Activated naive CD4-positive, alpha-beta T cell treated with anti-CD3 and anti-CD28 coated beads for 36 hours (primary cell): ENCODE measurements at regions not wholly inside any gene's neighbourhood (a gene's known extent, or its start where the extent isn't known, plus 50 kb on each side); places are given as distances from the start of the nearest gene placed in this dataset.
A peak's percentile ranks its signal among the peaks of the same experiment; 100 is the strongest.
"Not testable (repeated sequence)": the region's sequence is repeated elsewhere in the genome, so short reads cannot be mapped to it uniquely, and the experiment has no call there.

Source experiments
- CTCF ChIA-PET: fragments of 350-600 bp; sonication (Branson Sonifier 250); formaldehyde crosslinking; loops from one replicate; lab custom pipeline; 2021; ENCODE audit warnings: antibody characterized with exemption; lab: Charles Lee
- DNase-seq: peaks from one replicate; pipeline ENCODE4 v3.0.0-alpha.2; 2020
- H3K27ac Mint-ChIP-seq: one replicate; pipeline ENCODE4 v1.8.0; 2021; ENCODE audit warnings: mild to moderate bottlenecking, mixed read lengths
- H3K27me3 Mint-ChIP-seq: one replicate; pipeline ENCODE4 v1.8.0; 2021; ENCODE audit warnings: low read depth, mixed read lengths
- H3K36me3 Mint-ChIP-seq: one replicate; pipeline ENCODE4 v1.8.0; 2021; ENCODE audit warnings: low read depth, mixed read lengths
- H3K4me1 Mint-ChIP-seq: one replicate; pipeline ENCODE4 v1.8.0; 2021; ENCODE audit warnings: low read depth, mixed read lengths
- H3K4me3 Mint-ChIP-seq: one replicate; pipeline ENCODE4 v1.8.0; 2021; ENCODE audit warnings: mild to moderate bottlenecking, moderate library complexity, mixed read lengths
- H3K9me3 Mint-ChIP-seq: one replicate; pipeline ENCODE4 v1.8.0; 2021; ENCODE audit warnings: mixed read lengths
- intact Hi-C: fragments of 100-400 bp; cut with micrococcal nuclease; formaldehyde crosslinking; loops from one replicate; pipeline ENCODE4 v1.15.1; 2023

DNA sequence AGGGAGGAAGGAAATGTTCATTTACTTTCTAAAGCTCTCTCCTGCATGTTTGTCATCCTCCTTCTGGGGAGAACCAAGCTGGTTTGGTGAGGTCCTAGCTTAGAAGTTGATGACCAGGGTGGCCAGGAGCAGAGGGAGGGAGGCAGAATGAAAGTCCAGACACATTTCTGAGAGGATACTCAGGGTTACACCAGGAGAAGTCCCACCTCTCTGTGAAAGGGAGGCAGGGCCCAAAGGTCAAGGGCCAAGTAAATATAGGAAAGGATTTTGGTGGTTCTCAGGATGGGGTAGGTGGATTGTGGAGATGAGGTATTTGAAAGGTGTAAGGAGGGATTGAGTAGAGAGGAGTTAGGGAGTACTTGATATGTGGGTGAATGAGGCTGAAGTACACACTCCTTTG lies 58.0 kb upstream of the FBXO11 start:
- CTCF ChIA-PET = no interaction called here
- DNase-seq = no peak
- Mint-ChIP-seq H3K4me1 (no peaks in the 10 kb centered on the region), H3K27ac (no peak overlapping the region), H3K9me3 (no peaks in the 10 kb centered on the region), H3K4me3 (no peak overlapping the region), H3K36me3 (no peaks in the 10 kb centered on the region), H3K27me3 (peaks cover 12% of the 10 kb centered on the region)
- intact Hi-C loops = no loop called here

DNA sequence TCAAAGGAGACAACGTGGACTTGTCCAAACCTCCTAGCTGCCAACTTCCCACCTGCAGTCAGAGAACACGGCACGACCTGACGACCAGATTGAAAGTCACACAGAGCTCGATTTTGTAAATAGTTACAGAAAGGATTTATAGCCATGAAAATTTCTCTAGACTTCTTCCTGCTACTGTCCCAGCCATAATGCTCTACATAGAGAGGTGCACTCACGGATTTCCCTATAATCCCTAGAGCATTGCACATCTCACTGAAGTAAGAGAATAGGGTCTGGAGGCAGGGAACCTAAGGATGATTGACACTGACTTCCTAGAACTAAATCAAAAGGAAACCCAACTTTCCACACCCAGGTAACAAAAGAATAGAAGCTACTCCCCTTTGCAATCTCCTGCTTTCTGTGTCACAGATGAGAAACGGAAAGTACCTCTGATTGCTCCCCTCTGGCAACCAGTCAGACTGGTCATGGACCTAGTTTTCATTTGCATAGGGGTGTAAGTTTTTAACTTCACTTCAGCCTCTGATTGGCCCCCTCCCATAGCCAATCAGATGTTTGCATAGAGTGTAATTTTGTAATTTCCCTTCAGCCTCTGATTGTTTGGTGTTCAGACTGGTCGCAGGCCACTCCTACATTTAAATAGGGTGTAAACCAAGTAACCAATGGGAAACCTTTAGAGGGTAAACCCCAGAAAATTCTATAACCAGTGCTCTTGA lies 58.6 kb upstream of the FBXO11 start:
- DNase-seq = peak; percentile 9
- no peaks in the 10 kb centered on the region for H3K36me3 Mint-ChIP-seq
- H3K27ac Mint-ChIP-seq = no peak overlapping the region
- CTCF ChIA-PET = no interaction called here
- no peak overlapping the region for H3K4me3 Mint-ChIP-seq
- peaks cover 7% of the 10 kb centered on the region for H3K27me3 Mint-ChIP-seq
- no peaks in the 10 kb centered on the region for H3K4me1 Mint-ChIP-seq
- intact Hi-C loops = no loop called here
- no peaks in the 10 kb centered on the region for H3K9me3 Mint-ChIP-seq

DNA sequence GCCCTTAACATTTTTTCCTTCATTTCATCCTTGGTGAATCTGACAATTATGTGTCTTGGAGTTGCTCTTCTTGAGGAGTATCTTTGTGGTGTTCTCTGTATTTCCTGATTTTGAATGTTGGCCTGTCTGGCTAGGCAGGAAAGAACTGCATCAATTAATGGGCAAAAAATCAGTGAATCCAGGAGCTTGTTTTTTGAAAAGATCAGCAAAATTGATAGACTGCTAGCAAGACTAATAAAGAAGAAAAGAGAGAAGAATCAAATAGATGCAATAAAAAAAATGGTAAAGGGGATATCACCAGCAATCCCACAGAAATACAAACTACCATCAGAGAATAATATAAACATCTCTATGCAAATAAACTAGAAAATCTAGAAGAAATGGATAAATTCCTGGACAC lies 70.4 kb upstream of the FBXO11 start:
- CTCF ChIA-PET, H3K4me3 Mint-ChIP-seq, H3K27ac Mint-ChIP-seq, H3K27me3 Mint-ChIP-seq, DNase-seq, H3K4me1 Mint-ChIP-seq, H3K9me3 Mint-ChIP-seq, intact Hi-C loops, H3K36me3 Mint-ChIP-seq: not testable (repeated sequence)

DNA sequence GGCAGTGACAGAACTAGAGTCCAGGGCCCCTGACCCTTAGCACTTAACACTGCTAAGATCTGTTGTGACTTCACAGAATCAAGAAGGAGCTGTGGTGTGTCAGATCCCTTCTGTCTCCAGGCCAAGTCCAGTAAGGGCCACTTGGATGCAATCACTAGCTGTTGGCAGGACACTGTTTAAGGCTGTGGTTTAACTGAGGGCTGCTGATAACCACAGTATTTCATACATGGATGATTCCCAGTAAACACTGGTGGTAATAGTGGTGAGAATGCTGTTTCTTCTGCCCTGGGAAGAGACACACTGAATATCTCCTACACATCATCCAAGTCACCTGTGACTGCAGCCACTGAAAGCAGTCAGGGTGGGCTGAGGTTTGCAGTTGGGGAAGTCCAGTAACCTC lies 77.7 kb upstream of the FBXO11 start:
- intact Hi-C loops = no loop called here
- no peaks in the 10 kb centered on the region for H3K36me3 Mint-ChIP-seq
- CTCF ChIA-PET = no interaction called here
- no peak overlapping the region for H3K4me3 Mint-ChIP-seq
- no peaks in the 10 kb centered on the region for H3K9me3 Mint-ChIP-seq
- H3K4me1 Mint-ChIP-seq = no peaks in the 10 kb centered on the region
- H3K27ac Mint-ChIP-seq = no peak overlapping the region
- H3K27me3 Mint-ChIP-seq = peaks cover 3% of the 10 kb centered on the region
- DNase-seq = no peak

DNA sequence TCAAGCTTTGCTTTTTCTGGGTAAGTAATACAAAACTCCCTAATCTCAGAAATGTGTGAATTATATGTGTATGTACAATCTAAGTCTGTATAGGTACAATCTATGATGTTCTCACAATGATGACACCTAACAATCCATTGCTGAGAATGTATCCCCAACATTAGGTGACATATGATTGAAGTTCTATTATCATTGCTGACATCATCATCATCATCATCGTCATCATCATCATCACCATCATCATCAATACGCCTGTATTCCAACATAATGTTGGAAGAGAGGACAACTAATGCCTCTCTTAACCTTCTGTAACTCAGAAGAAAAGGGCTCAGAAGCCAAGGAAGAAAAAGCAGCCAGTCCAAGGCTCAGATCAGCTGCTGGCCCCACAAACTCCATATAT lies 84.2 kb upstream of the FBXO11 start:
- Mint-ChIP-seq H3K9me3 (no peaks in the 10 kb centered on the region), H3K27ac (no peak overlapping the region), H3K36me3 (no peaks in the 10 kb centered on the region), H3K4me1 (peaks cover 5% of the 10 kb centered on the region), H3K4me3 (no peak overlapping the region), H3K27me3 (peaks cover 3% of the 10 kb centered on the region)
- intact Hi-C loops = no loop called here
- no peak for DNase-seq
- CTCF ChIA-PET = no interaction called here

DNA sequence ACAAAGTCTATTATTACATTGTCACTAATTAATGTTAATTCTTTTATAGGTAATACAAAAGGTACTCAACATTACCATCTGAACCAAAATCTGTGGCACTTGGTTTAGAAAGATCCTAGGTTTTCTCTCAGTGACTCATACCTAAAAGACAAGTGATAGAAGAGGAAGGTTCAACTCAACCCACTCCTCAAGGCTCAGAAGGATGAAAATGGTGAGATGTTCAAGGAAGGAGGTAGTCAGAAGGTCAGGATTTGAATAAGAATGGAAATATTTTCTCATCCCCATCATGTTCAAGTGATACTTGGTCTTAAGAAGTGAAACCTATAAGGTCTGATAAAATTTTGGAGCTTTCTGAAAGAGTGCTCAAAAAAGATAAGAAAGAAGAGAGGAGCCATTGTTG lies 86.4 kb upstream of the FBXO11 start:
- Mint-ChIP-seq H3K9me3 (no peaks in the 10 kb centered on the region), H3K4me3 (no peak overlapping the region), H3K27ac (no peak overlapping the region), H3K36me3 (no peaks in the 10 kb centered on the region), H3K27me3 (no peaks in the 10 kb centered on the region), H3K4me1 (peaks cover 5% of the 10 kb centered on the region)
- CTCF ChIA-PET = no interaction called here
- intact Hi-C loops = no loop called here
- DNase-seq = no peak

DNA sequence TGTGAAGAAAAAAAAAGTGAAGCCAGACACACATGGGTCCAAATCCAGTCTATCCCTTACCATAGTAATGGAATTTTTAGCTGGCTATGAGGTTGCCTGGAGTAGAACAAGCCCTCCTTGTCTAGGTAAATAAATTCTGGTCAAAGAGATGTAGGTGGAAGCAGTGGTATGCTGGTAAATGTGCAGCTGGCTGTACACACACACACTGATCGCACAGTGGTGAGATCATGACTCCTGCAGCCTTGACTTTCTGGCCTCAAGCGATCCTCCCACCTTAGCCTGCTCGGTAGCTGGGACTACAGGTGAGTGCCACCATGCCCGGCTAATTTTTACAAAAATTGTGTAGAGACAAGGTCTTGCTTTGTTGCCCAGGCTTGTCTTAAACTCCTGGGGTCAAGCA lies 90.5 kb upstream of the FBXO11 start:
- Mint-ChIP-seq H3K27ac (no peak overlapping the region), H3K9me3 (no peaks in the 10 kb centered on the region)

DNA sequence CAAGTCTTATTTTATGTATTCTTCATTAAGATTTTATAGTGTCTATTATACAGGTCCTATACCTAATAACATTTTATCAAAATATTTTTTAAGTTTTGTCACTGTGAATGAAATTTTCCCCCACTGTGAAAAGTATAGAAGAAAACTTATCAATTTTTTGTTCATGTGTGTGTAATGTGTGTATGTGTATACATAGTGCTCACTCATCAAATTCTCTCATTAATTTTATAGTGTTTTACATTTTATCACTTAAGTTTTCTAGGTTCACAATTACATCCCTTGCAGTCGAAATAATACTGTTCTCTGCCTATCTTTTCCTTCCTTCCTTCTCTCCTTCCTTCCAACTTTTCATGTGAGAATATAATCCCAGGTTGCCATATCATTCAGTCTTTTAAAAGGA lies 93.2 kb upstream of the FBXO11 start:
- H3K4me3 Mint-ChIP-seq = no peak overlapping the region
- no peaks in the 10 kb centered on the region for H3K4me1 Mint-ChIP-seq
- H3K27ac Mint-ChIP-seq = no peak overlapping the region
- CTCF ChIA-PET = no interaction called here
- intact Hi-C loops = no loop called here
- DNase-seq = no peak
- H3K9me3 Mint-ChIP-seq = no peaks in the 10 kb centered on the region
- H3K36me3 Mint-ChIP-seq = no peaks in the 10 kb centered on the region
- H3K27me3 Mint-ChIP-seq = no peaks in the 10 kb centered on the region

More for the DNA sequence above, 90.5 kb upstream of the FBXO11 start:
- intact Hi-C loops = no loop called here
- H3K4me3 Mint-ChIP-seq = no peak overlapping the region
- no peaks in the 10 kb centered on the region for H3K27me3 Mint-ChIP-seq
- DNase-seq = no peak
- no peaks in the 10 kb centered on the region for H3K36me3 Mint-ChIP-seq
- peaks cover 5% of the 10 kb centered on the region for H3K4me1 Mint-ChIP-seq
- CTCF ChIA-PET = no interaction called here

DNA sequence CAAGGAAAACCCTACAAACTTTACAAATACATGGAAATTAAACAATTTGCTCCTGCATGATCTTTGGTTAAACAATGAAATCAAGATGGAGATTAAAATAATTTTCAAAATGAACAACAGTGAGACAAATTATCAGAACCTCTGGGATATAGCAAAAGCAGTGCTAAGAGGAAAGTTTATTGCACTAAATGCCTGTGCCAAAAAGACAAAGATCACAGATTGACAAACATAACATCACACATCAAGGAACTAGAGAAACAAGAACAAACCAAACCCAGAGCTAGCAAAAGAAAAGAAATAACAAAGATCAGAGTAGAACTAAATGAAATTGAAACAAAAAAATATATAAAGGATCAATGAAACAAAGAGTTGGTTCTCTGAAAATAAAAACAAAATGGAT lies 95.2 kb upstream of the FBXO11 start:
- Mint-ChIP-seq H3K27ac (no peak overlapping the region), H3K27me3 (no peaks in the 10 kb centered on the region), H3K4me3 (no peak overlapping the region), H3K9me3 (no peaks in the 10 kb centered on the region), H3K36me3 (no peaks in the 10 kb centered on the region), H3K4me1 (no peaks in the 10 kb centered on the region)
- intact Hi-C loops = no loop called here
- CTCF ChIA-PET = interaction anchor here (0.6 kb wide), 1 partner anchor 143 kb away, joined by 3 read pairs; no protein-coding TSS in a partner anchor
- DNase-seq = no peak

DNA sequence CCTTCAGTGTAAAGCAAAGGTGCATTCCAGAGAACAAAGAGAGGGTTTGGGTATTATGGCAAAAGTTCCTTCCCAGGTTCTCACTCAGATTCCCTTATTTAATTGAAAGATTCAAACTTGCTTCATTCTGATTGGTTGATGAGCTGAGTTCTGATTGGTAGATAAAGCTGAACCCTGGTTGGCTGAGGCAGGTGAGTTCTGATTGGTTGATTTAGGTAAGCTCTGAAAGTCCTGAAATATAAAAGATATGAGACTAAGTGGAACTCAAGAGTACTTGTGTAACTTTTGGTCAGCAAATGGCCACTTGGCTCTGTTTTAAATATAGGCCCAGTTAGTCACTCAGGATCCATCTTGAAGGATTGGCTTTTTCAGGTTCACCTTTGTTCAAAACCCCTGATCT lies 99.8 kb upstream of the FBXO11 start:
- H3K36me3 Mint-ChIP-seq = no peaks in the 10 kb centered on the region
- H3K9me3 Mint-ChIP-seq = peaks cover 2% of the 10 kb centered on the region
- no peak overlapping the region for H3K4me3 Mint-ChIP-seq
- no peaks in the 10 kb centered on the region for H3K4me1 Mint-ChIP-seq
- intact Hi-C loops = no loop called here
- CTCF ChIA-PET = no interaction called here
- DNase-seq = no peak
- H3K27me3 Mint-ChIP-seq = peaks cover under 1% of the 10 kb centered on the region
- no peak overlapping the region for H3K27ac Mint-ChIP-seq

DNA sequence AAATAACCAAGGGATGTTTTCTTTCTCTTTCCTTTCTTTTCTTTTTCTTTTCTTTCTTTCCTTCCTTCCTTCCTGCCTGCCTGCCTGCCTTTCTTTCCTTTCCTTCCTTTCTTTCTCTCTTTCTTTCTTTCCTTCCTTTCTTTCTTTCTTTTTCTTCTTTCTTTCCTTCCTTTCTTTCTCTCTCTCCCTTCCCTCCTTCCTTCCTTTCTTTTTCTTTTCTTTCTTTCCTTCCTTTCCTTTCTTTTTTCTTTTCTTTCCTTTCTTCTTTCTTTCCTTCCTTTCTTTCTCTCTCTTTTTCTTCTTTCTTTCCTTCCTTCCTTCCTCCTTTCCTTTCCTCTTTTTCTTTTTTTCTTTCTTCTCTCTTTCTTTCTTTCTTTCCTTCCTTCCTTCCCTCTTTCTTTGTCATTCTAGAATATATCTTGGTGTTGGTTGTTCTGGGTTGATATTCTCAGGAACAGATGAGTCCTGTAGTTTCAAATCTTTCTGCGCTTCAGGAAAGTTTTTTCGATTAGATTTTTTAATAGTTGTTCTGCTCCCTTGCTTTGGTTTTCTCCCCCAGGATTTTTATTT lies 101.5 kb upstream of the FBXO11 start:
- CTCF ChIA-PET = no interaction called here
- no peak overlapping the region for H3K4me3 Mint-ChIP-seq
- H3K27ac Mint-ChIP-seq = no peak overlapping the region

DNA sequence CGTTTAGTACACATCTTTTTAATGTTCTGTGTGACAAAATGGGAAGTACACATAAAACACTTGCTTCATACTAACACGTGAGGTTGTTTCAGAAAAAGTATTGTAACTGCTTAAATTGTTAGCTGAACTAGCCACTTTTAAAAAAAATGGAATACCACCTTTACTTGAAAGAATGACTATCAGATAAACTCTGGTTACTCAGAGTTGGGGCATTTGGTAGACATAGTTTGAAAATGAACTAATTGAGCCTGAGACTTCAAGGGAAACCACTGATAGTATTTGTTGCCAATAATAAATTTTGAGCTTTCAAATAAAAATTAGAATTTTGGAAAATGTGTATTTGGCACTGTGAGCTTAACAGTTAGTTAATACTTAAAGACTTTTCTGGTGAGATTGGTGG lies 103.0 kb upstream of the FBXO11 start:
- CTCF ChIA-PET = no interaction called here
- Mint-ChIP-seq H3K4me1 (no peaks in the 10 kb centered on the region), H3K9me3 (peaks cover 2% of the 10 kb centered on the region), H3K27me3 (peaks cover 2% of the 10 kb centered on the region), H3K4me3 (no peak overlapping the region), H3K27ac (no peak overlapping the region), H3K36me3 (no peaks in the 10 kb centered on the region)
- DNase-seq = no peak
- intact Hi-C loops = no loop called here

More for the DNA sequence above, 101.5 kb upstream of the FBXO11 start:
- intact Hi-C loops = no loop called here
- Mint-ChIP-seq H3K36me3 (no peaks in the 10 kb centered on the region), H3K9me3 (peaks cover 2% of the 10 kb centered on the region), H3K4me1 (no peaks in the 10 kb centered on the region), H3K27me3 (peaks cover 2% of the 10 kb centered on the region)
- DNase-seq = no peak

DNA sequence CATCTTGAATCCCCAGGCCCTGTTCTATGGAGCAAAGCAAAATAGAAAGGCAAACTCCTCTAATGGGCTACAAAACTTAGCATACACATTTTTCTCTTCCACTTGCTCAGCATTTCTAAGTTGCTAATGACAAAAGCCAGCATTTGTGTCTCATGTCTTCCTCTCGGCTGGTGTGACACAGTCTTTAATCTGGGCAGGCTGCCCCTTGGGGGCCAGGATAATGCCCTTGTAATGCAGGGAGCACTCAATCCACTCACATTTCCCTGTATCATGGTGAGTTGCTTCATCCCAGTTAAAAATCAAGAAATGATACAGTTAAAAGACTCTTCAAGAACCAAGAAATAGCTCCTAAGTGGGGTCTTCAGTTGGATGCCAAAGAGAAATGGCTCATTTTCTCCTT lies 109.1 kb upstream of the FBXO11 start:
- Mint-ChIP-seq H3K27ac (no peak overlapping the region), H3K36me3 (no peaks in the 10 kb centered on the region), H3K27me3 (peaks cover 4% of the 10 kb centered on the region), H3K9me3 (no peaks in the 10 kb centered on the region), H3K4me1 (no peaks in the 10 kb centered on the region), H3K4me3 (no peak overlapping the region)
- intact Hi-C loops = no loop called here
- no peak for DNase-seq
- CTCF ChIA-PET = no interaction called here
